ENCODE measurements at regions not wholly inside any gene's neighbourhood (a gene's known extent, or its start where the extent isn't known, plus 50 kb on each side); places are given as distances from the start of the nearest gene placed in this dataset.
A peak's percentile ranks its signal among the peaks of the same experiment; 100 is the strongest.
"Not testable (repeated sequence)": the region's sequence is repeated elsewhere in the genome, so short reads cannot be mapped to it uniquely, and the experiment has no call there.

DNA sequence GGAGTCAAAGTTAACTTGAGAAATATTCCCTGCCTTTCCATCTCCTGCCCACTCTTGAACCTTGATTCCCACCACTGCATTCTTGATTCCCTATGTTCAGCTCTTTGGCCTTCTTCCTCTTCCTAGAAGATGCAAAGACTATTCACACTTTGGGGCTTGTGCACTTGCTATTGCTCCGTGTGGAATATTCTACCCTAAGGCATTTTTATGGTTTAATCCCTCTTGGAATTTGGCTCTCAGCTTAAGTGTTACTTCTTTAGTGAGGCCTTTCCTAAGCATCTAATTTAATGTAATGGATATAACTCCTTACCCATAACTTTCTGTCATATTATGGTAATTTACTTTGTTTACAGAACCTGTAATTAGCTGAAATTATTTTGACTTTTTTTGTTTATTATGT, 318.9 kb upstream of the COL8A1 start:
- H3K4me1 Mint-ChIP-seq (ENCODE audit: unreplicated experiment): peaks cover 2% of the 10 kb centered on the region
- no peaks in the 10 kb centered on the region for H3K36me3 Mint-ChIP-seq
- H3K4me3 Mint-ChIP-seq: no peak overlapping the region
- no peak overlapping the region for H3K27ac Mint-ChIP-seq
- no peaks in the 10 kb centered on the region for H3K9me3 Mint-ChIP-seq
- no peaks in the 10 kb centered on the region for H3K27me3 Mint-ChIP-seq
- no peak for DNase-seq (ENCODE audit: extremely low spot score, unreplicated experiment)
- no peak for TF ChIP-seq CTCF (conservative IDR thresholded peaks at IDR 0.05)

DNA sequence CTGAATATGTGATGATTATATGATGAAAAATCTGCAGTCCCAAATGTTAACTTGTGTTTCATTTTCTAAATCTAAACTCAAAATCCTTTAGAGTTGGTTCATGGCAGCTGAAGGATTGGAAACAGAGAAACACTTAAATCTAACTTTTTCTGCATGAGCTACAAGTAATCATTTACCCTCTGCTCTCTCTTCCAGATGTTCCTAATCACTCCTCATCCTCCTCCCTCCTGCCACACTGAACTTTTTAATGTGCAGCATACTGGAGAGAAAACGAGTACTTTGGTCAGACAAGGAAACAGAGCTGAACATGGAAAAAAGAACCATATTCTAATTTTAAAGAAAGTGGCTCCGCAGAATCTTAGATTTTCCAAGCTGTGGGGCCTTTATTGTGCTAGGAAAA, 321.2 kb upstream of the COL8A1 start:
- Mint-ChIP-seq H3K36me3 (no peaks in the 10 kb centered on the region), H3K4me1 (ENCODE audit: unreplicated experiment) (no peaks in the 10 kb centered on the region), H3K9me3 (peaks cover 3% of the 10 kb centered on the region), H3K27me3 (no peaks in the 10 kb centered on the region), H3K4me3 (no peak overlapping the region), H3K27ac (no peak overlapping the region)
- TF ChIP-seq CTCF (conservative IDR thresholded peaks at IDR 0.05): no peak
- no peak for DNase-seq (ENCODE audit: extremely low spot score, unreplicated experiment)

- Mint-ChIP-seq H3K27me3 (no peaks in the 10 kb centered on the region), H3K36me3 (no peaks in the 10 kb centered on the region), H3K4me3 (no peak overlapping the region), H3K4me1 (ENCODE audit: unreplicated experiment) (no peaks in the 10 kb centered on the region), H3K9me3 (peaks cover 6% of the 10 kb centered on the region), H3K27ac (no peak overlapping the region)
- DNase-seq (ENCODE audit: extremely low spot score, unreplicated experiment): no peak
- TF ChIP-seq CTCF (conservative IDR thresholded peaks at IDR 0.05): no peak
Measured at GRCh38 chr3:99315896-99316295, 322.5 kb upstream of the COL8A1 start.

DNA sequence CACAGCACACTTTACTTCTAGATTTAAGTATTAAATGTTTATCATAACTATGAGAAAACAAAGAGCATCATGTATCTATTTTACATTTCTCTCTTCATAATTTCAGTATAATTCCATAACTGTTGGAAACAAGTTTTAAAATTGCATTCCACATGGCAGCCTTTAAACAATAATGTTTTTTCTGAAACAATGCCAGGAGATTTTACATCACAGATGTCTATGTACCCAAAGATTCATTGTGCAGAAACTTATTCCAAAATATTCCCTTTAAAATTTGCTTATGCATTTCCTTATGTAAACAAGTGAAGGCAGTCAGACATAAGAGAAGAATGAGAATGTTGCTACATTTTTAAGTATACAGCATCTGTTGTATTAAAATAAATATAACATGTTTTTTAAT, 324.9 kb upstream of the COL8A1 start:
- Mint-ChIP-seq H3K4me3 (no peak overlapping the region), H3K9me3 (peaks cover 7% of the 10 kb centered on the region), H3K27ac (no peak overlapping the region), H3K4me1 (ENCODE audit: unreplicated experiment) (no peaks in the 10 kb centered on the region), H3K27me3 (no peaks in the 10 kb centered on the region), H3K36me3 (no peaks in the 10 kb centered on the region)
- no peak for DNase-seq (ENCODE audit: extremely low spot score, unreplicated experiment)
- no peak for TF ChIP-seq CTCF (conservative IDR thresholded peaks at IDR 0.05)

GRCh38 chr3:99298661-99299060, 339.7 kb upstream of the COL8A1 start:
- peaks cover 7% of the 10 kb centered on the region for H3K4me1 Mint-ChIP-seq (ENCODE audit: unreplicated experiment)
- TF ChIP-seq CTCF (conservative IDR thresholded peaks at IDR 0.05): no peak
- no peaks in the 10 kb centered on the region for H3K36me3 Mint-ChIP-seq
- no peaks in the 10 kb centered on the region for H3K9me3 Mint-ChIP-seq
- no peak overlapping the region for H3K4me3 Mint-ChIP-seq
- peaks cover 3% of the 10 kb centered on the region for H3K27me3 Mint-ChIP-seq
- DNase-seq (ENCODE audit: extremely low spot score, unreplicated experiment): no peak
- H3K27ac Mint-ChIP-seq: no peak overlapping the region

DNA sequence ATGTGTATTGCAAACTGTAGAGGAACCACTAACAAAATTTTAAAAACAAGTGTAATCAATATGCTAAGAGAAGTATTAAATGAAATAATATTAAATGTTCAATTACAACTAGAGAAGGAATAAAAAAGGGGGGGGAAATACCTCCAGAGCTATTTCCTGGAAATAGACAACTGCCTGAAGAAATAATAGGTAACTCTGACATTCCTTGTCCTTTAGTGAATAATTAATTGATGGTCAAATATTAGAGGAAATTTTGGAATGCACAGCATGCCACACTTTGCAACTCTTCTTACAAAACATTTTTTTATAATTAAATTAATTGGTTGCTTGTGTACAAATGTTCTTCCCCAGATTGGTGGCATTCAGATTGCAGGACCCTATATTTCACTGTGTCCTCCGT, 342.6 kb upstream of the COL8A1 start:
- no peaks in the 10 kb centered on the region for H3K9me3 Mint-ChIP-seq
- H3K4me1 Mint-ChIP-seq (ENCODE audit: unreplicated experiment): peaks cover 7% of the 10 kb centered on the region
- H3K27me3 Mint-ChIP-seq: no peaks in the 10 kb centered on the region
- TF ChIP-seq CTCF (conservative IDR thresholded peaks at IDR 0.05): no peak
- no peak for DNase-seq (ENCODE audit: extremely low spot score, unreplicated experiment)
- no peaks in the 10 kb centered on the region for H3K36me3 Mint-ChIP-seq
- H3K4me3 Mint-ChIP-seq: no peak overlapping the region
- H3K27ac Mint-ChIP-seq: no peak overlapping the region

GRCh38 chr3:99294092-99294491, 344.3 kb upstream of the COL8A1 start:
- H3K4me1 Mint-ChIP-seq (ENCODE audit: unreplicated experiment); DNase-seq (ENCODE audit: extremely low spot score, unreplicated experiment); H3K9me3 Mint-ChIP-seq; H3K36me3 Mint-ChIP-seq; H3K27me3 Mint-ChIP-seq; H3K27ac Mint-ChIP-seq: not testable (repeated sequence)
- H3K4me3 Mint-ChIP-seq: peak overlapping the region; percentile 60

Data from type B pancreatic cell (in vitro differentiated cells).